ENCODE measurements at regions not wholly inside any gene's neighbourhood (a gene's known extent, or its start where the extent isn't known, plus 50 kb on each side); places are given as distances from the start of the nearest gene placed in this dataset.
"Not testable (repeated sequence)": the region's sequence is repeated elsewhere in the genome, so short reads cannot be mapped to it uniquely, and the experiment has no call there.

DNA sequence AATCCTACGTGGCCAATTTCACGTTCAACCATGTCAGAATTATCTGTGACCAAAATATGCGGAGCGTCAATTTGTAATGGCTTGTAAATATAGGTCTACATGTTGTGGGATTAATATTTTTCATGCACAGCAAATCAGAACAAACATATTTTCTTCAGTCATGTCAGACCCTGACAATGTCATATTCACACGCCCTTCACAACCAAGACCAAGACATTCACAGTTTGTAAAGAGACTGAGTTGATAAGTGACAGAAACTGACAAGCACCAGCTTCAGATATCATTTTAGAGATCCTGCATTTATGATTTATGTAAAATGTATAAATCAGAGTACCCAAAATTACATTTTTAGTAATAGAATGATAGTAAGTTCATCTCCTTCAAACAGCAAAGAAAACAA, 57.3 kb upstream of the NOVA1 start:
- DNase-seq (ENCODE audit: low read depth in 2 of 2) = no peak

GRCh38 chr14:26663506-26663905, 65.7 kb upstream of the NOVA1 start:
- DNase-seq (ENCODE audit: low read depth in 2 of 2) = no peak

DNA sequence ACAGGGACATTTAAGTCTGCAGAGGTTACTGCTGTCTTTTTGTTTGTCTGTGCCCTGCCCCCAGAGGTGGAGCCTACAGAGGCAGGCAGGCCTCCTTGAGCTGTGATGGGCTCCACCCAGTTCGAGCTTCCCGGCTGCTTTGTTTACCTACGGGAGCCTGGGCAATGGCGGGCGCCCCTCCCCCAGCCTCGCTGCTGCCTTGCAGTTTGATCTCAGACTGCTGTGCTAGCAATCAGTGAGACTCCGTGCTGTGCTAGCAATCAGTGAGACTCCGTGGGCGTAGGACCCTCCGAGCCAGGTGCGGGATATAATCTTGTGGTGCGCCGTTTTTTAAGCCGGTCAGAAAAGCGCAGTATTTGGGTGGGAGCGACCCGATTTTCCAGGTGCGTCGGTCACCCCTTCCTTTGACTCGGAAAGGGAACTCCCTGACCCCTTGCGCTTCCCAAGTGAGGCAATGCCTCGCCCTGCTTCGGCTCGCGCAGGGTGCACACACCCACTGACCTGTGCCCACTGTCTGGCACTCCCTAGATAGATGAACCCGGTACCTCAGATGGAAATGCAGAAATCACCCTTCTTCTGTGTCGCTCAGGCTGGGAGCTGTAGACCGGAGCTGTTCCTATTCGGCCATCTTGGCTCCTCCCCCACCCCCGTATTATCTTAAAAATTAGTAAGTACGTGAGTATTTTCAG, 81.0 kb upstream of the NOVA1 start:
- not testable (repeated sequence) for DNase-seq (ENCODE audit: low read depth in 2 of 2)

DNA sequence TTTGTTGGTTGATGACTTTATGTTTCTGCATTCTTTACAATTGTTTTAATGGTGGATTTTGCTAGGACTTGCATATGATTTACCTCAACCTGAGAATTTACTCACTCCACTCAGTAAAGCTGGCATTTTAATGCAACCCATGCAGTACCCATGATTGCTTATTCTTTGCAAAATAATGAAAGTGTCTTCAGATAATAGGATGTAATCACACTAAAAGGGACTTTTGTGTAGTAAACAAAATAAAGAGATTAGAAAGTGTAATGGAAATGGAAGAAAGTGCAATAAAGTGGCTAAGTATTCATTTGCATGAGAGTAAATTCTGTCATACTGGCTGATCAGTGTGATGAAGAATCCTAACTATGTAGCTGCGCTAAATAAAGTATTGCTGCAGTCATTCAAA, 87.6 kb upstream of the NOVA1 start:
- DNase-seq (ENCODE audit: low read depth in 2 of 2) = no peak

- DNase-seq (ENCODE audit: low read depth in 2 of 2) = no peak
Measured at GRCh38 chr14:26687301-26687837, 89.5 kb upstream of the NOVA1 start.

DNA sequence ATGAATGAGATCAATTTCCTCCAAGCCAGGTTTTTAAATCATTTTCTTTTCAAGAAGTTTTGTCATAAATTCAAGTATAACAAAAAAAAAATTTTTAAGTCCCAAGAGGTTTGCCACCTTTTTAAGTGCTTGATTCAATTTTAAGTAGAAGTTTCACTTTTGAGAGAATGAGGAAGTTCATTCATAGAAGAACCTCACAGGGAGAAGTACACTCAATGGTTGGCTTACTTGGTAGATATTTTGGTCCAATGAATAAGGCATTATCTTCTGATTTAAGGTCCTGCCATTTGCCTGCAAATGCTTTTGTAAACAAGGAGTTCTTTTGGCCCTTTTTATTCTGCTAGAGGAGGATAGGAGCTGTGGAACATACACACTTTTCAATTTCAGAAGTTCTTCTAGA, 96.7 kb upstream of the NOVA1 start:
- DNase-seq (ENCODE audit: low read depth in 2 of 2) = no peak

GRCh38 chr14:26702721-26703230, 104.9 kb upstream of the NOVA1 start:
- no peak for DNase-seq (ENCODE audit: low read depth in 2 of 2)

- DNase-seq (ENCODE audit: low read depth in 2 of 2) = no peak
Measured at GRCh38 chr14:26703686-26704366, 106.0 kb upstream of the NOVA1 start.

- no peak for DNase-seq (ENCODE audit: low read depth in 2 of 2)
Measured at GRCh38 chr14:26707234-26707633, 109.4 kb upstream of the NOVA1 start.

DNA sequence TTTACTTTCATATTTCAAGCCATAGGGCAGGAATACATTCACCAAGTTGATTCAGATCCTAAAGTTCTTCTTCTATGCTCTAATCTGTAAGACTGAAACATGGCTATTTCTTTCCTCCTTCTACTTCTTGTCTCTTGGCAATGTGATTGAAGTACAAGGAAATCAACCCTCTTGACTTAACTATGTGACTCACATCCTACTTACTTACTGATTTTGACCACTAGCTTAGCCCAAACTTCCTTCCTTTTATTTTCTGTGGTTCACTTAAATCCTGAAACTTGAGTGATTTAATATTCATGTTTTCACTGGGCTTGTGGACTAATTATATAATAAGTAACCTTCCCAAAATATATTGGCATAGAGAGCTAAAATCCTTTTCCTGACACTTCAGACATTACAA, 111.2 kb upstream of the NOVA1 start:
- peak; percentile 3 to 7 for DNase-seq (ENCODE audit: low read depth in 2 of 2)

DNA sequence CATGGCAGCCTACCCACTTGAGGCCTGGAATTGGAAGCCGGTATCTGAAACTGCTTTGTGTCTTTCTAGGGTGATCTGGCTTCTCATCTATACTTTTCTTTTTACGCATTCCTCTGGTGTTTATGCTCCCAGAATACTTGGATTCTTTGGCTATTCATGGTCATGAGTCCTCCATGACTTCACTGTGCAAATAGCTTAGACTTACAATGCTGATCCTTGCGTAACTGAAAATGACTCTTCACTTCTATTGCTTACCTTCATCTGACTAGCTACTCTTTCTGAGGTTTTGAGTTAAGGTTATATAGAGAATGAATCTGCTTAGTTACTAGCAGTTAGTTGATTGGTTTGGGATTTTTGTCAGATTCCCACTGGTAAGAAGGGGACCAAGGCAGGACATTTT, 121.7 kb upstream of the NOVA1 start:
- peak; percentile 17 to 21 for DNase-seq (ENCODE audit: low read depth in 2 of 2)

- no peak for DNase-seq (ENCODE audit: low read depth in 2 of 2)
Measured at GRCh38 chr14:26722258-26722657, 124.4 kb upstream of the NOVA1 start.

GRCh38 chr14:26729851-26730250, 132.0 kb upstream of the NOVA1 start:
- peak; percentile 77 for DNase-seq (ENCODE audit: low read depth in 2 of 2)

DNA sequence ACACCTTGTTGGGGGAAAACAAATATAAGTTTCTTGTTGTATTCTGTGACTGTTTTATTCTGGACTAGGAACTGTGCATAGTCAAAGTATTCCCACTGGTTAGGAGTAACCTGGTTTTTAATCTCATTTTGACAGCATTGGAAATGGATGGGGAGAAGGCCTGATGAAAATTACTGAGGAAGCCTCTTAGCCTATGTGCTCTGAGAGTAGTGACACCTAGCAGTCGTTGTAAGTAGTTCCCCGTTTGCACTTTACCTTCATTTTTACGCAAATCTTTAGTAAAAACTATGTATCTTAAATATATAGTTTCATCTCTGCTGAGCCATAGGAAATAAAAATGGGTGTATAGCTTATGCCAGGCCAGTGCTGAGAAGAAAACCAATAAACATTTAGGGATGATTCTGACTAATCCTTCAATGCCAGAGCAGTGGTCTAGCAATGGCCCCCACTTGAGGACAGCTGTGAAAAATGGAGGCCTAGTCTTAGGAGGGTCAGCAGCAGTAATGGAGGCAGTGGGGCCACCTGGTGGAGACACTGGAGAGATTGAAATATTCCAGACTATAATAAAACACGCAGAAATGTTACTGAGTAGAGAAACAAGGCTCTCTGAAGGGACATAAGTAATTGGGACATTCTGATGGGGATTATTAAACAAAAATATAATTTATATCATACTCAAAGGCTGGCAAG, 133.2 kb upstream of the NOVA1 start:
- no peak for DNase-seq (ENCODE audit: low read depth in 2 of 2)

- DNase-seq (ENCODE audit: low read depth in 2 of 2) = no peak
Measured at GRCh38 chr14:26735811-26736210, 138.0 kb upstream of the NOVA1 start.

DNA sequence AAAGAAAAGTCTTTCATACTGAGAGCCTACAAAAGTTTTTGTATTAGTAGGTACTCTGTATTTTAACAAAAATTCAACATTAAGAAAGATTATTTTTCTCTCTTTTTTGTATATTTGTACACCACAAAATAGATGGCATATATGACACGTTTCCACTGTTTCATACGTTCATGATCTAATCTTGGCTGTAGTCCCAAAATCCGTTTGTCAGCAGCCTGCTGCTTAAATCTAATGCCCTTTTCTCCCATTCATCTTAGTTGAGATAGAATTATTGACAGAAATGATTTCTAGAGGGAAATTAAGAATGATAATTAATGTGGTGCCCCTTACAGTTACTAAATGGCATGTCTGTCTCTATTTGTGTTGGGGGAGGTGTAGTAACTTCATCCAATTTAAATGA, 140.7 kb upstream of the NOVA1 start:
- DNase-seq (ENCODE audit: low read depth in 2 of 2) = no peak

DNA sequence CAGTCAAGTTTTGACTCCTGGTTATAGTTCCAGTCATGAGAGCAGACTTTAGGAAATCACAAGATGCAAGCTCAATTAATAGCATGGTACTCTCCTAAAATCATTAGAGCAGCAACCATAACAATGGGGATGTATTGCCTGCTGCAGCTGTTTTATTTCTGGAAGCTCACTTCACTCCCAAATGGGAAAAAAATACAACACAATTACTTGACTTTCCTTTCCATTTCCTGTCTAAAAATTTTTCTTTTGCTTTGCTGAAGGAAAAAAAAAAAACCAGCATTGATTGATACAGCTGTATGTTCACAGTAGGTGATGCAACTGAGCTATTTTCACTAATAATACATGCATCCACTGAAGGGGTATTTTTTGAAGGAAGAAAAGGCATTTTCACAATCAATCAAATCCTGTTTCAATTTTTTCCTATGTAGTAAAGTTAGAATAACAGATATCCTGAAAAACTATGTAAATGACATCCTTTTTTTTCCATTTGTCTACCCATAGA, 143.9 kb upstream of the NOVA1 start:
- no peak for DNase-seq (ENCODE audit: low read depth in 2 of 2)

- DNase-seq (ENCODE audit: low read depth in 2 of 2) = no peak
Measured at GRCh38 chr14:26743284-26743683, 145.5 kb upstream of the NOVA1 start.

DNA sequence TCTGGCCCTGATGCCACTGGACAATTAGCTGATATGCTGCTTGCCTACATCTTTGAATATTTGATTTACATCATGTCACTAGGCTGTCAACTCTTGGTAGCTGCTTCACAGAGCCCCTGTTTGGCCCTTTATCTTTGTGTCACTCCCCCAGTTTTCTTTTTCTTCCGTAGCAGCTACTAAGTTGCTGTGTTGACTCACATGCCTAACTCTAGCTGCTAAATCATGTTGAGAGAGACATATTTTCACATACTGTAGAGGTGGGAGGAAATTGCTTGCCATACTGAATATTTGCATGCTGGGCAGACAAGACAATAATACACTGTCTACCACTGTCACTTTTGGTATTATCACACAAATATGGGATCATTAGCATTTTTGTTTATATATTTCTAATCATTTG, 147.1 kb upstream of the NOVA1 start:
- DNase-seq (ENCODE audit: low read depth in 2 of 2) = no peak

DNA sequence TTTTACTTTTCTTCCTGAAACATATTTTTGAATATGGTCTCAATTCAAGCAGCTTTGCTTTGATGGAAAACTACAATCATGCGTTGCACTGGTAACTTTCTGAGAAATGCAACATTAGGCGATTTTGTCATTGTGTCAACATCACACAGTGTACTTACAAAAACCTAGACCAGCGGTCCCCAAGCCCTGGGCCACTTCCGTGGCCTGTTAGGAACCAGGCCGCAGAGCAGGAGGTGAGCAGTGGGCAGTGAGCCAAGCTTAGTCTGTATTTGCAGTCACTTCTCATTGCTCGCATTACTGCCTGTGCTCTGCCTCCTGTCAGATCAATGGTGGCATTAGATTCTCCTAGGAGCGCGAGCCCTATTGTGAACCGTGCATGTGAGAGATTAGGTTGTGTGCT, 163.7 kb upstream of the NOVA1 start:
- no peak for DNase-seq (ENCODE audit: low read depth in 2 of 2)

DNA sequence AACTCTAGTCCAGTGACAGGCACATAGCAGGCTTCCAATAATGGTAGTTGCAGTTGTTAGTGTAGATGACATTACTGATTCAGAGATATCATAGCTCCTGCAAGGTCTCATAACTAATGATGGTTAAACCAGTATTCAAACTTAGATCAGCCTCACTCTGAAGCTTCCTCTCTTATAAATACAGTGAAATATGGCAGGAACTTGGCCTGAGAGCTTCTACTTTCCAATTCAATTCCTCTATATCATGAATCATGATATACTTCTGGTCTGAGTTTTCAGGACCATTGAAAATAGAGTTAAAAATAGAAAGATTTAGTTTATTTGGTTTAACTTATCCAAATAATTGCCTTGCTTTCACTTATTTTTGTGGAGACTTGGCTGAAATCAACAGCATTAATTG, 167.5 kb upstream of the NOVA1 start:
- DNase-seq (ENCODE audit: low read depth in 2 of 2) = no peak

DNA sequence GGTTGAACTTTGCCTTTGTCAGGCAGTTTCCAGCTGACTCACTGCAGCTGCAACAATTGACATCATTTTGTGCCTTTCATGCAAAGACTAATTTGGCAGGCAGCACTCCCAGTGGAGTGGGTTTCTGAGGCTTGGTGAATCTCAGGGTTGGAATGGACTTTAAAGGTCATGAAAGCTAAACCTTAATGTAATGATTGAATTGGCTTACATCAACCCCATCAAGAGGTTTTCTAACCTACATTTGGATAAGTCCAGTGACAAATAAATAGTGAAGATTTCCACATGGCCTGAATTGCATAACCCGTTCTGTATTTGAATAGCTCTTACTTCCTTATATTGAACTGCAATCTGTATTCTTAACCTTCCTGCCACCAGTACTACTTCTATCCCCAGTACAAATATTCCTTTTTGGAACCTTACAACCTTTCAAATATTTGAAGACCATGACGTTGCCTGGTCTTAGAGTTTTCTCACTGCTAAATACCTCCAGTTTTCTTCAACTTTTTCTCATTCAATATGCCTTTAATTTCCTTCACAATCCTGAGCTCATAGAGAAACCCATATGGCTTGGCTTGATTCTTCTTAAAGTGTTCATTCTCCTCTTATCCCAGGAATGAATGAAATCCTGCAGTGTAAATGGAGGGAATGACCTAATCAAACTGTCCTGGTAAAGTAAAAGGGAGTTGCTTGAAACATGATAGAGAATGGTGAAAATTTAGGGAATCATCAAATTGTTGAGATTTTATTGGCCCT, 168.1 kb upstream of the NOVA1 start:
- peak; percentile 82 to 83 for DNase-seq (ENCODE audit: low read depth in 2 of 2)
